Left ventricle myocardium inferior (tissue), 1 donor: ENCODE measurements at regions not wholly inside any gene's neighbourhood (a gene's known extent, or its start where the extent isn't known, plus 50 kb on each side); places are given as distances from the start of the nearest gene placed in this dataset.

ENCODE experiments used
- DNase-seq: peaks from one replicate; pipeline ENCODE4 v3.0.0-alpha.2; 2020
- H3K27ac ChIP-seq: fragments of 200-600 bp; replicated peaks from 2 replicates; pipeline ENCODE4 v1.8.0; 2021
- H3K27me3 ChIP-seq: fragments of 200-600 bp; 2 replicates; pipeline ENCODE4 v1.8.0; 2021; ENCODE audit warnings: low read depth
- H3K36me3 ChIP-seq: fragments of 200-600 bp; 2 replicates; pipeline ENCODE4 v1.8.0; 2021
- H3K4me1 ChIP-seq: fragments of 200-600 bp; 2 replicates; pipeline ENCODE4 v1.8.0; 2021
- H3K4me3 ChIP-seq: fragments of 200-600 bp; 2 replicates; pipeline ENCODE4 v1.8.0; 2021; ENCODE audit warnings: mild to moderate bottlenecking, moderate library complexity
- H3K9me3 ChIP-seq: fragments of 200-600 bp; replicated peaks from 2 replicates; pipeline ENCODE4 v1.8.0; 2021
- CTCF ChIP-seq: fragments of 200-600 bp; IDR thresholded peaks from 2 replicates; pipeline ENCODE4 v1.8.0; 2021; ENCODE audit warnings: antibody characterized with exemption, mild to moderate bottlenecking, borderline replicate concordance
- intact Hi-C: fragments of 100-400 bp; cut with micrococcal nuclease; formaldehyde crosslinking; loops from one replicate; pipeline ENCODE4 v1.11.0; 2022
- donor health status: DM: no; HTN: yes; CAD: no; lungs with severe emphysema.

- Histone ChIP-seq H3K9me3 (peaks cover 1% of the 10 kb centered on the region), H3K4me1 (peaks cover 4% of the 10 kb centered on the region), H3K27ac (no peak overlapping the region), H3K4me3 (no peak overlapping the region), H3K27me3 (peaks cover 8% of the 10 kb centered on the region), H3K36me3 (no peaks in the 10 kb centered on the region)
- intact Hi-C loops = no loop called here
- no peak for DNase-seq
- TF ChIP-seq CTCF = no peak
Measured at GRCh38 chr6:149137594-149137993, 179.9 kb upstream of the TAB2 start.

GRCh38 chr6:149138089-149138488 is 179.4 kb upstream of the TAB2 start:
- DNase-seq = peak; percentile 43
- intact Hi-C loops = no loop called here
- peaks cover 3% of the 10 kb centered on the region for H3K27me3 ChIP-seq
- peaks cover 6% of the 10 kb centered on the region for H3K9me3 ChIP-seq
- H3K27ac ChIP-seq = no peak overlapping the region
- TF ChIP-seq CTCF = no peak
- H3K4me3 ChIP-seq = no peak overlapping the region
- H3K36me3 ChIP-seq = no peaks in the 10 kb centered on the region
- peaks cover 4% of the 10 kb centered on the region for H3K4me1 ChIP-seq

GRCh38 chr6:149138699-149139294 is 178.7 kb upstream of the TAB2 start:
- Histone ChIP-seq H3K9me3 (peaks cover 8% of the 10 kb centered on the region), H3K36me3 (no peaks in the 10 kb centered on the region), H3K27me3 (no peaks in the 10 kb centered on the region), H3K27ac (no peak overlapping the region), H3K4me3 (no peak overlapping the region), H3K4me1 (peaks cover 4% of the 10 kb centered on the region)
- intact Hi-C loops = no loop called here
- DNase-seq = no peak
- TF ChIP-seq CTCF = no peak

GRCh38 chr6:149139782-149140136 is 177.8 kb upstream of the TAB2 start:
- intact Hi-C loops = no loop called here
- no peak for DNase-seq
- no peak overlapping the region for H3K4me3 ChIP-seq
- peaks cover 2% of the 10 kb centered on the region for H3K4me1 ChIP-seq
- no peaks in the 10 kb centered on the region for H3K27me3 ChIP-seq
- no peak for TF ChIP-seq CTCF
- H3K36me3 ChIP-seq = no peaks in the 10 kb centered on the region
- H3K27ac ChIP-seq = no peak overlapping the region
- peaks cover 8% of the 10 kb centered on the region for H3K9me3 ChIP-seq

GRCh38 chr6:149140137-149140909 is 177.2 kb upstream of the TAB2 start:
- no peak for TF ChIP-seq CTCF

More at GRCh38 chr6:149140137-149140909, 177.2 kb upstream of the TAB2 start:
- H3K4me3 ChIP-seq = no peak overlapping the region
- no peaks in the 10 kb centered on the region for H3K36me3 ChIP-seq
- H3K27ac ChIP-seq = no peak overlapping the region
- H3K27me3 ChIP-seq = no peaks in the 10 kb centered on the region
- DNase-seq = no peak
- intact Hi-C loops = no loop called here
- H3K9me3 ChIP-seq = peaks cover 8% of the 10 kb centered on the region
- no peaks in the 10 kb centered on the region for H3K4me1 ChIP-seq
